ENCODE measurements at regions not wholly inside any gene's neighbourhood (a gene's known extent, or its start where the extent isn't known, plus 50 kb on each side); places are given as distances from the start of the nearest gene placed in this dataset.

DNA sequence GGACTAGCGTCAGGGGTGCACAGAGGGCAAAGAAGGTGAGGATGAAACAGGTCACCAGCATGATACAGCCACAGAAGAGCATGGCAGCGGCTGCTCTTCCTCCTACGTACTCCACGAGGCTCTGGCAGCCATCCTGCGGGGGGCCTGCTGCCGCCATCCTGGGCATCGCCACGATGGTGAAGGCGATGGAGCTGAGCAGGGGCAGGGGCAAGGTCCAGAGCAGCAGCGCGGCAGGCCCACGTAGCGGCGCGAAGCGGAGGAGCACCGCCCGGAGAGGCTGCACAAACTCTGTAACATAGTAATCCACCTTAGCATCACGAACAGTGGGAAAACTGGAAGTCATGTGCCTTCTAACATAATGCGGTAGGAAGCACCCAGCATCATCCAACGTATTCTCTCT is 491.6 kb downstream of the PYDC2 start:
- no peak for TF ChIP-seq POLR2A (IDR thresholded peaks at IDR 0.05)
- TF ChIP-seq, protein P1, sequence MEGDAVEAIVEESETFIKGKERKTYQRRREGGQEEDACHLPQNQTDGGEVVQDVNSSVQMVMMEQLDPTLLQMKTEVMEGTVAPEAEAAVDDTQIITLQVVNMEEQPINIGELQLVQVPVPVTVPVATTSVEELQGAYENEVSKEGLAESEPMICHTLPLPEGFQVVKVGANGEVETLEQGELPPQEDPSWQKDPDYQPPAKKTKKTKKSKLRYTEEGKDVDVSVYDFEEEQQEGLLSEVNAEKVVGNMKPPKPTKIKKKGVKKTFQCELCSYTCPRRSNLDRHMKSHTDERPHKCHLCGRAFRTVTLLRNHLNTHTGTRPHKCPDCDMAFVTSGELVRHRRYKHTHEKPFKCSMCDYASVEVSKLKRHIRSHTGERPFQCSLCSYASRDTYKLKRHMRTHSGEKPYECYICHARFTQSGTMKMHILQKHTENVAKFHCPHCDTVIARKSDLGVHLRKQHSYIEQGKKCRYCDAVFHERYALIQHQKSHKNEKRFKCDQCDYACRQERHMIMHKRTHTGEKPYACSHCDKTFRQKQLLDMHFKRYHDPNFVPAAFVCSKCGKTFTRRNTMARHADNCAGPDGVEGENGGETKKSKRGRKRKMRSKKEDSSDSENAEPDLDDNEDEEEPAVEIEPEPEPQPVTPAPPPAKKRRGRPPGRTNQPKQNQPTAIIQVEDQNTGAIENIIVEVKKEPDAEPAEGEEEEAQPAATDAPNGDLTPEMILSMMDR (IDR thresholded peaks at IDR 0.05): no peak
- TF ChIP-seq EP300 (IDR thresholded peaks at IDR 0.05): no peak

Data from ovary (tissue), 3 donors.